Activated T-cell treated with anti-CD3 and anti-CD28 coated beads, Interleukin-2, amount 50 U/mL, for 24 hours (primary cell): ENCODE measurements at regions not wholly inside any gene's neighbourhood (a gene's known extent, or its start where the extent isn't known, plus 50 kb on each side); places are given as distances from the start of the nearest gene placed in this dataset.

Experiments used
- DNase-seq: peaks from one replicate; pipeline ENCODE4 v3.0.0-alpha.2; 2020
- H3K27ac Mint-ChIP-seq: 2 replicates; pipeline ENCODE4 v1.8.0; 2020; ENCODE audit warnings: mild to moderate bottlenecking, mixed read lengths
- H3K27me3 Mint-ChIP-seq: 2 replicates; pipeline ENCODE4 v1.8.0; 2020; ENCODE audit warnings: mixed read lengths
- H3K36me3 Mint-ChIP-seq: 2 replicates; pipeline ENCODE4 v1.8.0; 2020; ENCODE audit warnings: low read depth, mixed read lengths
- H3K4me1 Mint-ChIP-seq: 2 replicates; pipeline ENCODE4 v1.8.0; 2020; ENCODE audit warnings: low read depth, mixed read lengths
- H3K4me3 Mint-ChIP-seq: 2 replicates; pipeline ENCODE4 v1.8.0; 2020; ENCODE audit warnings: mild to moderate bottlenecking, moderate library complexity, mixed read lengths
- H3K9me3 Mint-ChIP-seq: 2 replicates; pipeline ENCODE4 v1.8.0; 2020; ENCODE audit warnings: mixed read lengths

DNA sequence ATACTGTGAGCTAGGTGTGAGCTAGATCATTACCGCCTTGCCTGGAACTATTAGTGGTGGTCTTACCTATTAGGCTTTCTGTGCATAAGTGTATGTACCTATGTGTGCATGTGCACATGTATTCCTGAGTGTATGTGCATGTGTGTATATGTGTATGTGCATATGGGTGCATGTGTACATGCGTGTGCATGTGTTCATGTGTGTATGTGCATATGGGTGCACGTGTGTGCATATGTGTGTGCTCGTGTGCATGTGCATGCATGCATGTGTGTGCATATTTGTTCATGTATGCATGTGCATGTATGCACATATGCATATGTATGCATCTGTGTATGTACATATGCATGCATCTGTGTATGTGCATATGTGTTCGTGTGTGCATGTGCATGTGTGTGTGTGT is 508.3 kb upstream of the ADARB2 start:
- H3K27ac Mint-ChIP-seq, result no peak overlapping the region
- H3K36me3 Mint-ChIP-seq, result no peaks in the 10 kb centered on the region
- DNase-seq, result no peak
- no peaks in the 10 kb centered on the region for H3K4me1 Mint-ChIP-seq
- H3K4me3 Mint-ChIP-seq, result no peak overlapping the region
- peaks cover 5% of the 10 kb centered on the region for H3K27me3 Mint-ChIP-seq
- H3K9me3 Mint-ChIP-seq, result no peaks in the 10 kb centered on the region

DNA sequence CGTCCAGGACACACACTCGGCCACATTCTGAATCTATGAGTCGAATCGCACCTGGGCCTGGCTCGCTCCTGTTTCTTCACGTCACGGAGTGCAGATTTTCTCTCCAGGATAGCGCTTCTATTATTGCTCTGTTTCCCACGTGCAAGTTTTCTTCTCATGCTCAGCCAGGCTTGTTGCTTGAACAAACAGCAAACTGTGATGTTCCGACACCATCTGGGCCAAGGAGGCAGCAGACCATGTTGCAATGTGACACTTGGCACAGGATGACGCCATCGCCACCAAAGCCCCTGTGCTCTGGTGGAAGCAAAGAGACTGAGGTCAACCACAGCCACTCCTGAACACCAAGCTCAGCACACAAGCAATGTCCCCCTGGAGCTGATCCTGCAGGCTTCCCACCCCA is 507.1 kb upstream of the ADARB2 start:
- peaks cover 5% of the 10 kb centered on the region for H3K27me3 Mint-ChIP-seq

DNA sequence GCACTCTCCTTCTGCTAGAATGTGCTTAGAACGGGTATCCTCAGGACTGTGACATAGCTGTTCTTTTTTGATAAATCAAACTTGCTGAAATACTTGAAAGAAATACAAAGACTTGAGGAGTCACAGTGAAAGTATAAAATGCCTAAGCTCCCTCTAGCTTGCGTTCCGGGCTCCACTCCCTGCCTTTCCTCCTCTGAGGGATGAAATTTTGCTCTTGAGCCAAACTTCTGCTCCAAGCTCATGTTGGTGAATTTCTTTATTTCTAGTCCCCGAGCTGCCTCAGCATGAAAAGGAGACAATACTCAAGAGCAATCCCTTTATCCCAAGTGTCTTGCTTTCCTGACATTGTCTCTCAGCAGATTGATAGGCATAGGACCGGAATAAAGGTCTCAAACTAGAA is 499.6 kb upstream of the ADARB2 start:
- Mint-ChIP-seq H3K9me3 (no peaks in the 10 kb centered on the region), H3K27me3 (no peaks in the 10 kb centered on the region), H3K4me1 (no peaks in the 10 kb centered on the region), H3K4me3 (no peak overlapping the region), H3K27ac (no peak overlapping the region), H3K36me3 (no peaks in the 10 kb centered on the region)
- no peak for DNase-seq

More for the DNA sequence above, 507.1 kb upstream of the ADARB2 start:
- no peaks in the 10 kb centered on the region for H3K4me1 Mint-ChIP-seq
- H3K27ac Mint-ChIP-seq, result no peak overlapping the region
- H3K36me3 Mint-ChIP-seq, result no peaks in the 10 kb centered on the region
- H3K9me3 Mint-ChIP-seq, result no peaks in the 10 kb centered on the region
- H3K4me3 Mint-ChIP-seq, result no peak overlapping the region
- DNase-seq, result no peak

- Mint-ChIP-seq H3K36me3 (no peaks in the 10 kb centered on the region), H3K4me3 (no peak overlapping the region), H3K4me1 (no peaks in the 10 kb centered on the region), H3K27me3 (no peaks in the 10 kb centered on the region), H3K9me3 (no peaks in the 10 kb centered on the region), H3K27ac (no peak overlapping the region)
- no peak for DNase-seq
Observed at GRCh38 chr10:2232479-2232878, 495.2 kb upstream of the ADARB2 start.

DNA sequence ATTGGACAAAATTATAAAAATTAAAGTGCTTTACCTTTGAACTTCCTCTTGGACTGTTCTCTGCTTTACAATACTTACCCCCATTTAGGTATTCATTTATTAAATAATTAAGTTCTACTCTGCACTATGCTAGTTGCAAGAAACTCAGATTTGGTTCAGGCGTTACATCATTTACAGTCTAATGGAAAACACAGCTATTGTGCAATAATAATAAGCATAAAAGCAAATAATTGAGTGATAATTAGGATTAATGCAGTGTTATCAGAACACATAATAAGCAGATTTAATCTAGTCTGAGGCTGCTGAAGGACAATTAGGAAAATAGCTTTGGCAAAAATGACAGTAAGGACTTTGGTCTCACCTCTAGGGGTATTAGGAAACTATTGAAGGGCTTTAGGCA is 493.2 kb upstream of the ADARB2 start:
- Mint-ChIP-seq H3K36me3 (no peaks in the 10 kb centered on the region), H3K27me3 (peaks cover 4% of the 10 kb centered on the region), H3K27ac (no peak overlapping the region), H3K4me3 (no peak overlapping the region), H3K4me1 (no peaks in the 10 kb centered on the region), H3K9me3 (no peaks in the 10 kb centered on the region)
- no peak for DNase-seq

- H3K27ac Mint-ChIP-seq, result no peak overlapping the region
- no peaks in the 10 kb centered on the region for H3K9me3 Mint-ChIP-seq
- no peak overlapping the region for H3K4me3 Mint-ChIP-seq
- H3K36me3 Mint-ChIP-seq, result no peaks in the 10 kb centered on the region
- DNase-seq, result no peak
- no peaks in the 10 kb centered on the region for H3K4me1 Mint-ChIP-seq
- peaks cover 4% of the 10 kb centered on the region for H3K27me3 Mint-ChIP-seq
Observed at GRCh38 chr10:2228320-2228901, 491.1 kb upstream of the ADARB2 start.

GRCh38 chr10:2225609-2226008 is 488.3 kb upstream of the ADARB2 start:
- H3K4me1 Mint-ChIP-seq, result no peaks in the 10 kb centered on the region
- no peaks in the 10 kb centered on the region for H3K36me3 Mint-ChIP-seq
- no peak overlapping the region for H3K27ac Mint-ChIP-seq
- H3K27me3 Mint-ChIP-seq, result peaks cover 4% of the 10 kb centered on the region
- DNase-seq, result no peak
- H3K9me3 Mint-ChIP-seq, result no peaks in the 10 kb centered on the region
- H3K4me3 Mint-ChIP-seq, result no peak overlapping the region

DNA sequence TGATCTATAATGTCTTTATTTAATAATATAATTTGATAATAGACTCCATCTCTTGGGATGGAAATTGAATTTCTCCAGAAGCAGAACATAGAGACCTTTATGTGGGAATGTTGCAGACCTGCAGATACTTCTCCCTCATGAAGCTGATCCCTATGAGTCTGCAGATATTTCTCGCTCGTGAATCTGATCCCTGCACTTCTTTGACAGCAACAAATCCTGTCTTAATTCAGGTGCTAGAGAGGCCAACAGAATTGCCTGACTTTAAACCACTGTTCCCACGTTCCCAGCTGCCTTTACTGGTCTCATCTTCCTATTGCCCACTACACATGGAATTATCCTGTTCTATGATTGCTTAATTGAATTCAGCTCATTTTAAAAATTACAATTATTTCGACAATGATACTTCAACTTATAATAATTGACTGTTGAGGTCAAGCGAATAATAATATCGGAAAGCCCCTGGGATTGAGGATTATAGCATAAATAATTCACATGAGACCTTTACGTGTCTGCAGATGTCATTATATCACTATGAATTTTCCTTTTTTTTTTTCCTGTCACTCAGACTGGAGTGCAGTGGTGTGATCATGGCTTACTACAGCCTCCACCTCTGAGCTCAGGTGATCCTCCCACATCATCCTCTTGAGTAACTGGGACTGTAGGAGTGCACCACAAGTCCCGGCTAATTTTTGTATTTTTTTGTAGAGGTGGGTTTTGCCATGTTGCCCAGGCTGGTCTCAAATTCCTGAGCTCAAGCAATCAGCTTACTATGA is 486.4 kb upstream of the ADARB2 start:
- peaks cover 4% of the 10 kb centered on the region for H3K27me3 Mint-ChIP-seq
- H3K36me3 Mint-ChIP-seq, result no peaks in the 10 kb centered on the region
- no peaks in the 10 kb centered on the region for H3K4me1 Mint-ChIP-seq
- H3K27ac Mint-ChIP-seq, result no peak overlapping the region
- no peak overlapping the region for H3K4me3 Mint-ChIP-seq
- no peak for DNase-seq
- H3K9me3 Mint-ChIP-seq, result no peaks in the 10 kb centered on the region

- no peaks in the 10 kb centered on the region for H3K9me3 Mint-ChIP-seq
- H3K4me1 Mint-ChIP-seq, result no peaks in the 10 kb centered on the region
- no peak for DNase-seq
- H3K36me3 Mint-ChIP-seq, result no peaks in the 10 kb centered on the region
- peaks cover 4% of the 10 kb centered on the region for H3K27me3 Mint-ChIP-seq
- no peak overlapping the region for H3K27ac Mint-ChIP-seq
- H3K4me3 Mint-ChIP-seq, result no peak overlapping the region
Observed at GRCh38 chr10:2222631-2223030, 485.3 kb upstream of the ADARB2 start.

- no peak overlapping the region for H3K4me3 Mint-ChIP-seq
- no peaks in the 10 kb centered on the region for H3K9me3 Mint-ChIP-seq
- H3K27me3 Mint-ChIP-seq, result peaks cover 15% of the 10 kb centered on the region
Observed at GRCh38 chr10:2214805-2215204, 477.5 kb upstream of the ADARB2 start.

GRCh38 chr10:2214092-2214491 is 476.8 kb upstream of the ADARB2 start:
- Mint-ChIP-seq H3K36me3 (no peaks in the 10 kb centered on the region), H3K27ac (no peak overlapping the region), H3K4me3 (no peak overlapping the region), H3K9me3 (no peaks in the 10 kb centered on the region), H3K4me1 (no peaks in the 10 kb centered on the region), H3K27me3 (peaks cover 15% of the 10 kb centered on the region)
- no peak for DNase-seq

More at GRCh38 chr10:2214805-2215204, 477.5 kb upstream of the ADARB2 start:
- DNase-seq, result no peak
- Mint-ChIP-seq H3K27ac (no peak overlapping the region), H3K36me3 (no peaks in the 10 kb centered on the region), H3K4me1 (no peaks in the 10 kb centered on the region)

DNA sequence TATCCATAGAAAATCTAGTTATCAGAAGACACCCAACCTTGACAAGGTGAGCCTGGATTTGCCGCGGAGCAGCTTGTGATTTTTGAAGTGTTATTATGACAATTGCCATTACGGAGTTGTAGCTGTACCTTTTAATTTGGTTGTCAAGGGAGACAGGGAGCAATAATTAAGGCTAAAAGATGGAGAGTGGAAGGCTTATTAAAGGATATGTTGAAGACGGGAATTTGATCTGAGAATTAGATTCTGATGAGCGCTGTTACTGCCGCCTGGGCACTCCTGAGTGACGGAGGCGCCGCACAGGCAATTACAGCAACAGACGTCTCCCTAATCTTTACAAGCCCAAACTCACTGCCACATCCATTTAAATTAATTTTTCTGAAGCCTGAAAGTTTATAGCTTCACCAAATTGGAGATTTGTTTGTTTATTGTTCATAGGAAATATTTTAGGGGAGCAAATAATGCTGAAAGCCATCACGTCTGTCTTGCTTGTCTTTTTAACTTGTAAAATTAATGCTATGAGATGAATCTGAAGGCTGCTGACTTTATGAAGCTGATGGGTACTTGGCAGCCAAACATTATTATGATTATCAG is 475.0 kb upstream of the ADARB2 start:
- Mint-ChIP-seq H3K36me3 (no peaks in the 10 kb centered on the region), H3K27ac (no peak overlapping the region), H3K9me3 (no peaks in the 10 kb centered on the region), H3K4me3 (no peak overlapping the region), H3K27me3 (peaks cover 15% of the 10 kb centered on the region), H3K4me1 (no peaks in the 10 kb centered on the region)
- DNase-seq, result no peak

GRCh38 chr10:2210088-2210487 is 472.8 kb upstream of the ADARB2 start:
- H3K27me3 Mint-ChIP-seq, result peaks cover 16% of the 10 kb centered on the region
- no peak overlapping the region for H3K27ac Mint-ChIP-seq
- H3K4me1 Mint-ChIP-seq, result no peaks in the 10 kb centered on the region
- H3K36me3 Mint-ChIP-seq, result no peaks in the 10 kb centered on the region
- no peak for DNase-seq
- H3K4me3 Mint-ChIP-seq, result no peak overlapping the region
- no peaks in the 10 kb centered on the region for H3K9me3 Mint-ChIP-seq

DNA sequence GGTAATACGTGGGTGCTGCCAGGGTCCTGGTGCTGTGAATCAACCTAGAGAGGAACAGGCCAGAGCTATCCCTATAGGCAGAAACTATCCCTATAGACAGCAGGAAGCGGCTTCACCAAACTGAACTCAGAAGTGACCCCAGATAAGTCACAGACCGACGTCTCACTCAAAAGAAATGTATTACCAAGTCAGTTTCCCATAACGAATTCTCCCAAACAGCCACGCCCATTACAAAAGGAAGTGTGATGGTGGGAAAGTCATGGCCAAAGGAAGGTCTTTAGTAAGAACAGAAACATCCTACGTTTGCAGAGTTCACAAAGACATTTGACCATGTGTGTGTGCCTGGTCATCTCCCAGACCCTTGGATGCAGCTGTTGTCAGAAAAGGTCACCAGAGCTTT is 470.8 kb upstream of the ADARB2 start:
- H3K4me1 Mint-ChIP-seq, result no peaks in the 10 kb centered on the region
- H3K36me3 Mint-ChIP-seq, result no peaks in the 10 kb centered on the region
- DNase-seq, result no peak
- no peaks in the 10 kb centered on the region for H3K9me3 Mint-ChIP-seq
- no peak overlapping the region for H3K27ac Mint-ChIP-seq
- H3K4me3 Mint-ChIP-seq, result no peak overlapping the region
- peaks cover 14% of the 10 kb centered on the region for H3K27me3 Mint-ChIP-seq

DNA sequence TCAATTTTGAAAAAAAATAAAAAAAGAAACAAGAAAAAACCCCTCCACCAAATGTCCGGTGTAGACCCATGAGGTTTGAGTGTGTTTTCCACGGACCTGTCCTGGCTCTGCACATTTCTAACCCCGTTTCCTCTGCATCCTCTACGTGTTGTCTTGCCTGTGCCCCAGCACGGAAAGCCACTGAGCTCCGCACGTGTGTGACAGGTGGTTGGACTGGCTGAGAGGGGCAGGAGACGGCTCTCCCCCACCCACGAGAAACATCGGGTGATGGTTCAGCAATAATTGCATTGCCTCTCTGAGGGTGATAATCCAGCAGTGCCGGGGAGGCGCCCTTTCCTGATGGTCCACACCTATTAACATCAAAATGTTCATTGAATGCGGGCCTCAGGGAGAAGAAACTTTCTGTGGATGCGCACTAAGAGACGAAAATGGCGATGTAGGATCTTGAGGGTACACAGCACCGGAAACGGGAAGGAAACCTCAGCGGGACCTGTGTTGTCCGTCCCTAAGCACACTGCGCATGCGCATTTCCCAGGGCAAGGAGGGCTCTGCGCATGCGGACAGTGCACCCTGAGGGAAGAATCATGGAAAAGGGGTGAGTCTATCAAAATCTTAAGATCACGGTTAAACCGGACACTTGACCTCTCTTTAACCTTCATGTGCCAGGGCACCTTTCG is 470.1 kb upstream of the ADARB2 start:
- no peak for DNase-seq
- H3K36me3 Mint-ChIP-seq, result no peaks in the 10 kb centered on the region
- H3K27ac Mint-ChIP-seq, result no peak overlapping the region
- no peaks in the 10 kb centered on the region for H3K4me1 Mint-ChIP-seq
- H3K4me3 Mint-ChIP-seq, result no peak overlapping the region
- no peaks in the 10 kb centered on the region for H3K9me3 Mint-ChIP-seq
- peaks cover 14% of the 10 kb centered on the region for H3K27me3 Mint-ChIP-seq
